Midbrain (tissue), 1 donor: ENCODE measurements at regions not wholly inside any gene's neighbourhood (a gene's known extent, or its start where the extent isn't known, plus 50 kb on each side); places are given as distances from the start of the nearest gene placed in this dataset.
A peak's percentile ranks its signal among the peaks of the same experiment; 100 is the strongest.

Source experiments
- DNase-seq: peaks from one replicate; lab custom pipeline; 2025; lab: John Stamatoyannopoulos, UW

DNA sequence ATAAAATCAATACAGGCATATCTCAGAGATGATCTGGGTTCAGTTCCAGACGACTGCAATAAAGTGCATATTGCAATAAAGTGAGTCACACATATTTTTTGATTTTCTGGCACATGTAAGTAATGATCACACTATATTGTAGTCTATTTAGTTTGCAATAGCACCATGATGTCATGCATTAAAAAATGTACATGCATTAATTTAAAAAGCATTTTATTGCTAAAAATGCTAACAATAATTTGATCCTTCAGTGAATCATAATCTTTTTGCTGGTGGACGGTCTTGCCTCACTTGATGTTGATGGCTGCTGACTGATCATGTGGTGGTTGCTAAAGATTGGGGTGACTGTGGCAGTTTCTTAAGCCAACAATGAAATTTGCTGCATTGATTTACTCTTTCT lies 511.1 kb downstream of the OTOL1 start:
- DNase-seq, result no peak

DNA sequence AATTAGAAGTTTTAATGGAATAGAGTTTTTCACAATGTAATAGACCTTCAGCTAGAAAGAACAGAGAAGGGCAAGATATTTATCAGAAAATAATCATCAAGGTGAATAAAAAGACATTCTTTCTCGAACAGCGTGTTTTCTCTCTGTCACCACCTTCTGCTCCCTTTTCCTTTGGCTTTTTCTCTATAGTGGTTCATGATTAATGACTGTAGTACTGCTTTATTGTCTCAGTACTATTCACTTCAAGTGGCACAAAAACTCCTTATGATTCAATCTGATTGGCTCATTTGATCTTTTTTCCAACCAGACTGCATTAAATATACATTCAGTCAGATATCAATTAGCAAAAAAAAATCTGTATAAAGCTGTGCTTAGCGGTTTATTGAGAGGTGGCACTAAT lies 516.0 kb downstream of the OTOL1 start:
- no peak for DNase-seq

DNA sequence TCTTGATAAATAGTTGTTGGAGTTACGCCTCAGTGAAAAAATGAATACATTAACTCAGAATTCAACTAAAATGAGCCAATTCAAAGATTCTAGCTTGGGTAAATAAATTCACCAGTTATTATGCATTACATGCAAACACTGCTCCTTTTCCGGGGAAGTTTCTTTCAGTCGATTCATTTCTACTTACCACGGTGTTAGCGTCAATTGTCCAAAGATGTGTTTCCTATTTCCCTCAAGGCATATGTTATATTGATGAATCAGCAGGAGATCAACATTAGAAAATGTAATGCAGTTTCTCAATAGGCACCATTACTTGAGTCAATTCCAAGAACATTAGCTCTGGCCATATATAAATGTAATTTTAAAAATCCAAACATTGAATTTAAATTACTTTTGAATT lies 517.7 kb downstream of the OTOL1 start:
- DNase-seq, result no peak

DNA sequence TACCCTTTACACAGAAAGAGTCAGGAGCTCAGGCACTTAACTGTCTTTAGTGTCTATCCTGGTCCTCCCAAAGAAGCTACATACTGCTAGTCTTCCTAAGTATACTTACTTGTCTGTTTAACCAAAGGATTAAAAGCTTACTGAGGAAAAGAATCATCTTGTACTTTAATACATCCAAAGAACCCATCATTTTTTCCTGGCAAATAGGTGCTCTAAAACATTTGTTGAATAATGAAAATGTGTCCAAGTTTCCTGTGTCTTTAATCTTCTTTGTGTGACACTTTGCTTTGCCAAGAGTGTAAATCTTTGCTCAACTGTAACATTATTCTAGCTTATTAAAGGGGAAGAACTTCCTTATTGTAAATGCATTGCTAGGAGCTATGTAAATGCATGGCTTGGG lies 519.2 kb downstream of the OTOL1 start:
- DNase-seq, result no peak

DNA sequence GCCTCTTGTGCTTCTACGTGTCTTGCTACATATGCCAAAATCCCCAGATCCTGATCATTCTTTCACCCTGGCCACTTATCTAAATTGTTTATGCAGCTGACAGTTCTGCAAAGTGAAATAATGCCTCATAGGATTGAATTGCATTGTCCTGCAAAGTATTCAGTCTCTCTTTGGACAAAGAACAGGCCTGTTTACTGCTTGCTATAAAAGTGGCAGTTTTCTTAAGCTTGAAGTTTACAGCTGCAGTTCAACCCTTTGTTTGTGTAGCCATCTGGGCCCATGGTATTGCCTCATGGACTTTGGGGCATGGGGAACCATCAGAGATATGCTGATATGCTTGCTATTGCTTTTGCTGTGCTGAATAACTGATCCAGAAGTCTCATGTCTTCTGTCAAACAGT lies 523.2 kb downstream of the OTOL1 start:
- peak; percentile 18 for DNase-seq

DNA sequence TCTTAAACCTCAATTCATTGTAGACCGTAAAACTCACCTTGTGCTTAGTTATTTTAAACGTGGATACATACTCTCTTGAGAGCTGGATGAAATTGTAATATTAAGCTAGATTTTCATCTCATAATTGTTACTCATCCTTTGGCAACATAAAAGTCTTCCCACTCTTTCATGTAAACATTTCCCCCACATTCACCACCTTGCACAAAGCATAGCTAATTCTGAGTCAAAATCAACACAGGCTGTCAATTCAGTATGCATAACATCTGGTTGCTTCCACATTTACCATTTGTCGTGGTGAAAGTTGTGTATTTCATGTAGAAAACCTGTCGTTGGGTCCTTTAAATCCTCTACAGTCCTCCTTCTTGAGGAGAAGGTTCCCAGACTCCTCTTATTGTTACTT lies 524.6 kb downstream of the OTOL1 start:
- DNase-seq, result no peak

DNA sequence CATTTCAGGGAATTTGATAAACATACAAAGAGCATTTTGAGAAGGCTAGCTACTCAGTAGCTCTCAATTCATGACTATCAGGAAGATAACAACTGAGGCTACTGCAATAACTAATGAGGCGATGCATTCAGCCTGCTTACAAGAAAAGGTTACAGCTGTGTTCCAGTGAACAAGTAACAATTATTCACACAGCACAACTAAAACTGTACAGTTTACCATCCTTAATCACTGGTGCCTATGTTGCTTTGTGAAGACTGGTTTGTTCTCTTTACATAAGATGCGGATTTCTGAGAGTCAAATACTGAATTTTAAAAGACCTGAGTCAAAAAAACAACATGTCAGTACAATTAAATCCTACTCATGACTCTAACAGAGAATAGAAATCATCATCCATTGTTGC lies 526.3 kb downstream of the OTOL1 start:
- peak; percentile 15 for DNase-seq

DNA sequence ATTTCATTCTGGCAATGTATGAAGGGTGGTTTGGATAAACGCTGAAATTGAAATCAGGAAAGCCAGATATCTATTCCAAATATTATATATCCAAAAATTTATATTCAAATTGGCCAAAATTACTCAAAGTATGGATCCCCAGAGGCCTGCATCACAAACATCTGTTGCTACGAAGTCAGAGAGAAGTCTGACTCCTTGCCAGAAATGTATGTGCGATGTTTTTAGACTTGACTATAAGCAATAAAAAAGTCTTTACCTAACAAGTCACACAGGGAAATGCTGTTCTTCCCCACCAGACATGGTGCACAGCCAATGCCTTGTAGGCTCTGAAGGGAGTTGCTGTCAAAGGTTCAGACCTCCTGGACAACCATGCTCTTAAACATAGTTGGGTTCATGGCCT lies 533.1 kb downstream of the OTOL1 start:
- DNase-seq, result no peak

DNA sequence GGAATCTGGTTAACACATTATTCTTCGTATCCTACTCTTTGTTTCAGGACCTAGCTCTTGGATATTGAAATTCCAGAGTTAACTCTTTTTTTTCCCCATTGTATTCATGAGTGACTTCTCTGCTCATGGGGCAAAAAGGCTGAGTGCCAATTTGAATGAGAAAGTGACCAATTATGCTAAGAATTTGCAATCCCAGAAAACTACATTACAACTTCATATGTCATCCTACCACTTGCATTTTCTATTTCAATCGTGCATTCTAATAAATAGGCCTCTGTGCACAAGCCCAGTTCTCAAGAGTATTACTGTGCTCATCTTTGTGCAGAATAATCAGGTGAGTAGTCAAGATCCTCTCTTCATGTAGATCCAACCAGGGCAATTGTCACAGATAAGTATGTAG lies 537.8 kb downstream of the OTOL1 start:
- no peak for DNase-seq

DNA sequence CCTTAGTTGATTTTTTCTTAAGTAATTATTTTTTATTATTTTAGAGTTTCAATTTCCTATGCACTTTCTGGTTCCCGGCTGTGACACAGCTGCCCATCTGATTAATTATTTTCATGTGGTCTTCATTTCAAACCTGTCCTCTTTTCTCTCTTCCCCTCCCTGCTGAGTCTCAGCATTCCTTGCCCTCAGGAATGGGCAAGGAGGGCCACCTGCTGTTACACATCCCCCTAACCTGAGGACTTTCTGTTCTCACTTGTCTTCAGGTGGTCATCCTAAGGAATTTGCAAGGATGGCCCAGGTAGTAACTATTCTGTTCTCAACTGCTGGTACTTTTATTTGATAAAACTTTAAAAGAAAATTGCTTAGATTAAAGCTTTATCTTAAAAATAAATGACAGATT lies 545.0 kb downstream of the OTOL1 start:
- no peak for DNase-seq

DNA sequence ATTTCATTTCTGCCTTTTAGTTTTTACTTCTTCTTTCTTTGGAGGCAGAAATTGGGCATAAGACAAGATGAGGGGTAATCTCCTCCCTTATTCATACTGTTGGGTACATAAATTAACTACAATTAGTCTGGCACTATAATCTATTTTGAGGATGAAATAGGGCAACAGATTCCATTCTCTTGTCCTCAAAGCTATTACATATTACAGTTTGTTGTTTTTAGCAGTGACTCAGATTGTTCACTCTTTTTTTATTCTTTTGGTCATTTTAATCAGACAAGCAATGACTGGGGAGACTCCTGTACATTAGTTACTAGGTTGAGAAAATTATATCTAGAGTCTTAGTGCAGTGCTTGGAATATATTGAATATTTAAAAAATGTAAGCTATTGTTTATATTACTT lies 556.0 kb downstream of the OTOL1 start:
- DNase-seq, result no peak

DNA sequence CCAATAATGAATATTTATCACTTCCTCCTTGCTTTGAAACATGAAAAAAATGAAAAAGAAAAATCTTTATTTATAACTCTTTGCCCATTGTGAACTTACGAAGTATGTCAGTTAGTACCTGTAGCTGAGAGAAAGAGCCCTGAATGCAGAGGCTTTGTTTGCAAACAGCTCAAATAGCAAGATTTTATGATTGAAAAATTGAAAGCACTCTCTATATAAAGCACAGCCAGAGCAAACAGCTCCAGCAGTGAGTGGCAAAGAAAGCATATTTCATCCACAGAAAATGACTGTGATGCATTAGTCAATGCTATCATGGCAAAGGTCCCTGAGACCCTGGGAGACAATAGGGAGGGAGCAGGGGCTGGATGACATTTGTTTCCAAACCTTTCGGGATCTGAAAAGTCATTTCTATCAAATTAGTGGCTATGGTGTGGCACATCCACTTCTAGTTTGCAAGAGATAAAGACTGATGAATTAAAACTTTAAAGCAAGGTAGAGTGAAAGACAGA lies 576.1 kb downstream of the OTOL1 start:
- no peak for DNase-seq

DNA sequence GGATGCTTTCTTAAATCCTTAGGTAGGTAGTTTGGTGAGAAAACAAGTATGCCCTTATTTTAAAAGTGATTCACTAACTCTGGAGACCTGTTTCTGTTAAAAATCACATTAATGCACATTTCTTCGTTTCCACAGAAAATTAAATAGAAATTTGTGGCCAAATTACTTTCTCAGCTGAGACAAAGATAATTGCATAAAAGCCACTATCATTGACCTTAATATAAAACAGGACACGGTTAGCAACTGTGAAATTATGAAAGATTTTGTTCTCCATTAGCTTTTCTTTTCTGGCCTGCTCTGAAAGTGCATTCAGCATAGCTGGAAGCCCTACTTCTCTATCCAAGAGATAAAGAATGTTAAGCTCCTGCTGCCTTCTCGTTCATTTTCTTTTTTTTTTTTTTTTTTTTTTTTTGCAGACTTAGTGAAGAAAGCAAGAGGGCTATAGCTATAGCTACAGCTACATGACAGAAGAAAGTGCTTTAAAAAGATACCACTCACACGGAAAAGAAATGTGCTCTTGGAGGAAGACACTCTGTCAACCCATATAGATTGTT lies 576.9 kb downstream of the OTOL1 start:
- no peak for DNase-seq

DNA sequence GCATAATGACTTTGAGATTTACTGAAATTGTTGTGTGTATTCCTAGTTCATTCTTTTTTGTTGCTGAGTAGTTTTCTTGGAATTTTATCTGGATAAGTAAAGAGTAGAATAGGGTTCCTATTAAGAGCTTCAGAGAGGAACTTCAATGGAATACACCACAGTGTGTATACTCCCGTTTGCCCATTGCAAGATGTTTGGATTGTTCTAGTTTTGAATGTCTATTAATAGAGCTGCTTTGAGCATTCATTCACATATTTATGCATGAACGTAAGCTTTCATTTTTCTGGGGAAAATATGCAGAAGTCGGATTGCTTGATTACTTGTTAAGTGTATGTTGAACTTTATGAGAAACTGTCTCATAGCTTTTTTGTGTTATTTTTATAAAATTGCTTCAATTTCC lies 580.5 kb downstream of the OTOL1 start:
- no peak for DNase-seq

DNA sequence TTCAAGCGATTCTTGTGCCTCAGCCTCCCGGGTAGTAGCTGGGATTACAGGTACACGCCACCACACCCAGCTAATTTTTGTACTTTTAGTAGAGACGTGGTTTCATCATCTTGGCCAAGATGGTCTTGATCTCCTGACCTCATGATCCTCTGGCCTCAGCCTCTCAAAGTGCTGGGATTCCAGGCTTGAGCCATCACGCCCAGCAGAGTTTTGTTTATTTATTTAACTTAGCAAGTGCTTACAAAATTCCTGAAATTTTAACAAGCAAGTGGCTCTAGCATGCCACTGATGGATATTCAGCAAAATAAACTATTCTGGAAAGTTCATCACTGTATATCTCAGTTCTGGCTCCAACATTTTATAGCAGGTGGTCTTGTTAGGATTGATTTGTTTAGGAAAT lies 585.9 kb downstream of the OTOL1 start:
- no peak for DNase-seq

DNA sequence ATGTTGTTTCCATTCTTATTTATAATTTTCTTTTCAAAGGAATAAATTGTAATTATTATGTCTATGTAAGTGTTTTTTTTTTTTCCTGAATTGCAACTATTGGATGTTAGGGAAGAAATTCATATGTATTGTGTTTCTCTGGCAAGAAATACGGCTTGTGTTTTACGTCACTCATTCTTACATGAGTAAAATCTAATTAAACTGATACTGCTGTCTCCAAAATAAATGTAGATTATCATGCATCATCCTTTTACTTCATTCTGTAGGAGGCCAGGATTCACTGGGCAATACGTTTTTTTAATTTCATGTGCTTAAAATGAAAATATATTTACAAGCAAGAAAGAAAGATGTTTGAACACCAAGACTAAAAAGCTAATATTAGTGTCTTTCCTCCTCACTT lies 590.8 kb downstream of the OTOL1 start:
- no peak for DNase-seq

DNA sequence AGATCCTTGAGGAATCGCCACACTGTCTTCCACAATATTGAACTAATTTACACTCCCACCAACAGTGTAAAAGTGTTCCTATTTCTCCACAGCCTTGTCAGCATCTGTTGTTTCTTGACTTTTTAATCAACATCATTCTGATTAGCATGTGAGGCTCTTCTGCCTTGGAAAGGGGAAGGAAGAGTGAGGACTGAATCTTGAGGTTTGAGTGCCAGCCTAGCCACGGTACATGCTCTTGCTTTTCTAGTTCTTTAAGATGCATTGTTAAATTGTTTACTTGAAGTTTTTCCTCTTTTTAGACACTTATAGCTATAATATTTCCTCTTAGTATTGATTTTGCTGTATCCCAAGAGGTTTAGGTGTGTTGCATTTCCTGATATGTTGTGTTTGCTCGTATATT lies 596.1 kb downstream of the OTOL1 start:
- no peak for DNase-seq

DNA sequence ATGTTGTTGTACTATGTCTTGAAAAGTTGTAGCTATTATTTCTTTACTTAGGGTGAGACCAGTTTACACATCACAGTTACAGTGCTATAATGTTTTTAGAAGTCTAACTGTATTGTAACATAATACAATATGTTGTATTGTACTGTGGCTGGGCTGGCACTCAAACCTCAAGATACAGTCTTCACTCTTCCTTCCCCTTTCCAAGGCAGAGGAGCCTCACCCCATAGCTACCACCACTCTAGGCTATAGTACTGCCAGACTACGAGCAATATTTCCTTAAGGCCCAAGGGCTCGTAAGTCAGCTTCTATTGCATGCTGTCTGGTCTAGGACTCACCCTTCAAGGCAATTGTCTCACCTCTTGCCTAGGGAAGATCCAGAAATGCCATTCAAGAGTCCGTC lies 597.7 kb downstream of the OTOL1 start:
- no peak for DNase-seq

DNA sequence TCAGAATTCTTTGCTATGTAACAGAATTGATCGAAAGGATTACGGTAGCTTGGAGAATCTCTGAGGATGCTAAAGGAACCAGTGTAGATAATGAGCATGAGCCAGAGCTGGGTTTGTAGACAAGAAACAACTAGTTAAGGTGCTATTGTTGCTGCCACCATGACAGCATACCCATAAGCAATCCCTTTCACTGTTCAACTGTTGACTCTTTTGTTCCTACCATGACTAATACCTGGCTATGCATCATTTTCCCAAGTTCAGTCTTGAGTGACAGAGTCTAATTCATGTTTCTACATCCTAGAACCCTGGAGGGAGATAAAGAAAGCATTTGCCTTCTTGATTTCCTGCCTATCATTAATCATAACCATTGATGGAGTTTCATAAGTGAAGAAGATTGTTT lies 600.3 kb downstream of the OTOL1 start:
- DNase-seq, result no peak

DNA sequence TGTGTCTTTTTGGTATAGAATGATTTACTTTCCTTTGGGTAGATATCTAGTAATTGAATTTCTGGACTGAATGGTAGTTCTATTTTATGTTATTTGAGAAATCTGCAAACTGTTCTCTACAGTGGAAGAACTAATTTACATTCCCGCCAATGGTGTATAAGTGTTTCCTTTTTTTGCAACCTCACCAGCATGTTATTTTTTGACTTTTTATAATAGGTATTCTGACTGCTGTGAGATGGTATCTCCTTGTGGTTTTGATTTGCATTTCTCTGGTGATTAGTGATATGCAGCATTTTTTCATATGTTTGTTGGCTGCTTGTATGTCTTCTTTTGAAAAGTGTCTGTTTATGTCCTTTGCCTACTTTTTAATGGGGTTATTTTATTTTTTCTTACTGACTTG lies 607.2 kb downstream of the OTOL1 start:
- no peak for DNase-seq

DNA sequence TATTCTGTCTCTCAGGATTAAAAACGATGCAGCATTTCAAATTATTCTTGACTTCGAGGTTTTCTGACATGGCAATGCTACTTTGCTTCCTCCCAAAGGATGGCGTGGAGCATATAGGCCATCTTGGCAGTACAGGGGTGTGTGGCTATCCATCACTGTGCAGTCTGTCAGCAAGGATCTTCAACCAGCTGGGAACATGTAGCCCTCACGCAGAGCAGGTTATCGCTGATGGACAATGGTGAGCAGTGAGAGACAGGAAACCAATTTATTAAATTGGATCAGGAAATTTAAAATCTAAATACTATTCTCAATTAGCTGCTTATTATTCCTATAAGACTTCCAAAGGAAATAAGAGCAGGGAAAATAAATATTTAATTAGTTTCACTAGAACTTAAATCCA lies 615.3 kb downstream of the OTOL1 start:
- no peak for DNase-seq

DNA sequence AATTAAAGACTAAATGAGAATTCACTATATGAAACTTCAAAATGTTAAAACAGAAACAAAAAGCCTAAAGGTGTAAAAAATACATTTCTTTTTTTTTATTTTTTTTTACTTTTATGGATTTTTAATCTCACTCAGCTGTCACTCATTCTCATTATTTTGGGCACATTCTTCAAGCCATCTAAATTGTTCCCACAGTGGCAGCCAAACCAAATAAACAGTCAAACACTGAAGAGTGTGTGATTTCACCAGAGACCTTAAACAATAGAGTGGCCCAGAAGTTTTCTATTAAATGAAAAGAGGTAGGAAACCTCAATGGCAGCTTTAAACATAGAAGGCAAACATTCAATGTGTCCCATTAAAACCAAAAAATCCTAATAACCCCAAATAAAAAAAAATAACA lies 616.1 kb downstream of the OTOL1 start:
- DNase-seq, result no peak

DNA sequence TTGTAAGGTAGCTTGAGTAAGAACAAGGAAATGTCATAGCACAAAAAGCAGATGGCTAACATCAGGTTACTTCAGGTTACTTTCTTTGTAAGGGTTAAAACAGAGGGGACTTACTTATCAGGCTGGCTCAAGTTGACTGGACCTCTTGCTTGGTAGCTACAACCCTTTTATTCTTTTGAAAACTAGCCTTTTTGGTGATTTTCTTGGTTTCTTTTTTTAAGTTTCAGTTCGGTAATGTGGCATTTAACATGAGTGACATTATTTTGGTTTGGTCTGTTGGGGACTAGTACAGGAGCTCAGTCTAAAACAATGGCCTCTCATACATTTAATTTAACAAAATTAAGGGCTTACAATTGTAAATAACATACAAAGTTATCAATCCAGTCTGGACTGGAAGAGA lies 621.4 kb downstream of the OTOL1 start:
- DNase-seq, result no peak

DNA sequence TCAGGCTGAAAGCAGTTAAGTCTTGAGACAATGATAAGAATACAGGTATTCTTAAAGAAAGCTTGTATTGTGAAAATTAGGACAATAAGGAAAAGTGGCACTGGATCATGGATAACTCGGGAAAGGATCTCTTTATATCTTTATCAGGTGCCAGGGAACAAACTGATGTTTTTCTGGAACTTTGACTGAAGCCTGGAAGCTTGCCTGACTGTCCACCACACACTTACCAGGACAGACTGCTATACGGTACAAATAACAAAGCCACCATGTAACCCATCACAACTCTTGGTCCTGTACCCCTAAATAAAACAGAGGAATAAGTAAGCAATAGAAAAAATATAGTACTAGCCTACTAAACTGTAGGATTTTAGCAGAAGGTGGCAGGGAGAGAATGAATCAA lies 623.0 kb downstream of the OTOL1 start:
- no peak for DNase-seq

DNA sequence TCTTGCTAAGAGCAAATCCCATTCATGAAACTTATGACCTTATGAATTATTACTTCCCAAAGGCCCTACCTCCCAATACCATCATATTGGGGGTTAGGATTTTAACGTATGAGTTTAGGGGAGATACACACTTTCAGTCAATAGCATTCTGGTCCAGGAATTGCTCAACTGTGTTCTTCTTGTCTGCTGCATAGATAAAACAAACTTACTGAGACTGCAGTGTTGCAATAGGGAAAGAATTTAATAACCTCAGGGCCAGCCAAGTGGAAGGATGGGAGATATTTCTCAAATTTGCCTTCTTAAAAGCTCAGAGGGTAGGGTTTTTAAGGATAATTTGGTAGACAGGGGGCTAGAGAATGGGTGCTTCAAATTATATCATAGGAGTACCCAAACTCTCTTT lies 625.8 kb downstream of the OTOL1 start:
- no peak for DNase-seq
